Prostate gland (tissue), 2 donors: ENCODE measurements at regions not wholly inside any gene's neighbourhood (a gene's known extent, or its start where the extent isn't known, plus 50 kb on each side); places are given as distances from the start of the nearest gene placed in this dataset.

Source experiments
- DNase-seq: peaks from one replicate; pipeline ENCODE4 v3.0.0-alpha.2; 2019; ENCODE audit warnings: low spot score
- H3K27ac ChIP-seq, 2 donors: fragments of 200-600 bp; sonication (generic); 2 replicates each; pipeline ENCODE4 v1.5.1; 2017 to 2019
- H3K27me3 ChIP-seq: fragments of 200-600 bp; sonication (generic); replicated peaks from 2 replicates; pipeline ENCODE4 v1.5.1; 2019; ENCODE audit not compliant: insufficient read depth
- H3K36me3 ChIP-seq, 2 donors: fragments of 200-600 bp; sonication (generic); 1 replicate in 1 of 2; 2 replicates in 1 of 2; pipeline versions ENCODE4 v1.5.1 to v1.8.1; 2017 to 2019
- H3K4me1 ChIP-seq: fragments of 200-600 bp; sonication (generic); replicated peaks from 2 replicates; pipeline ENCODE4 v1.5.1; 2019
- H3K4me3 ChIP-seq, 2 donors: fragments of 200-600 bp; sonication (generic); 2 replicates each; pipeline ENCODE4 v1.5.1; 2017 to 2019
- H3K9me3 ChIP-seq: fragments of 200-600 bp; sonication (generic); 2 replicates; pipeline ENCODE4 v1.5.1; 2017
- POLR2A ChIP-seq: fragments of 450-650 bp; IDR thresholded peaks from one replicate; pipeline ENCODE4 v1.6.1; 2016; ENCODE audit warnings: antibody characterized with exemption, mild to moderate bottlenecking
- POLR2AphosphoS5 ChIP-seq: sonication (generic); formaldehyde crosslinking; IDR thresholded peaks from one replicate; pipeline ENCODE4 v1.6.1; 2017; ENCODE audit warnings: antibody characterized with exemption
- WGBS: methylation state at CpG from one replicate; pipeline ENCODE4 v1.1.5; 2018; 5-methylcytosine and 5-hydroxymethylcytosine counted together
- intact Hi-C: fragments of 100-400 bp; cut with DNase I; formaldehyde crosslinking; loops from one replicate; pipeline ENCODE4 v1.14.2; 2022
- TF ChIP-seq, protein P1 (sequence below), 4 experiments: fragments of 200-600 bp in 2 of 4; fragments of 450-650 bp in 2 of 4; sonication (generic) in 2 of 4; IDR thresholded peaks; 1 replicate in 3 of 4; 2 replicates in 1 of 4; pipeline ENCODE4 v1.5.1; 2016 to 2019; ENCODE audit warnings: antibody characterized with exemption in 4 of 4, mild to moderate bottlenecking in 2 of 4, moderate library complexity in 2 of 4

DNA sequence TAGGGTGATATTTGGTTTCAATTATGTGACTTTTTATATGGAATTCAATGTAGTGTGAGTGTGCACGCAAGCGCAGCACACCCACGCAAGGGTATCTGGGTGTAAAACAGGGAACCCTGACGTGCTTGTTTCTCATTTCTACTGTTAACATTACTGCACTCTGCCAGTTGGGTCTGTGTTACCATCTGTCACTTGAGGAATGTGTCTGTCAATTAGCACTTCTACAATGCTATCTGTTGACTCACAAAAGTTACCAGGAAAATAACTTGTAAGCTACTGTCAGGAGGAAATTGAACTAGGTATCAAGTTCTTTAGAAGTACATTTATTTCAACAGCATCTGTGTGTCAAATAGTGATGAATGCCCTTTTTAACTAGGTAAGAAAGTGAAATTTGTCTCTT is 695.5 kb upstream of the LRFN5 start:
- Histone ChIP-seq H3K27me3 (no peaks in the 10 kb centered on the region), H3K27ac (no peak overlapping the region), H3K4me1 (no peaks in the 10 kb centered on the region), H3K36me3 (no peaks in the 10 kb centered on the region), H3K4me3 (no peak overlapping the region), H3K9me3 (no peaks in the 10 kb centered on the region)
- DNase-seq = no peak
- intact Hi-C loops = no loop called here
- 88% methylated on average over 4 of the region's 4 CpGs for WGBS
- TF ChIP-seq POLR2AphosphoS5 = no peak
- no peak for TF ChIP-seq POLR2A
- TF ChIP-seq, protein P1, sequence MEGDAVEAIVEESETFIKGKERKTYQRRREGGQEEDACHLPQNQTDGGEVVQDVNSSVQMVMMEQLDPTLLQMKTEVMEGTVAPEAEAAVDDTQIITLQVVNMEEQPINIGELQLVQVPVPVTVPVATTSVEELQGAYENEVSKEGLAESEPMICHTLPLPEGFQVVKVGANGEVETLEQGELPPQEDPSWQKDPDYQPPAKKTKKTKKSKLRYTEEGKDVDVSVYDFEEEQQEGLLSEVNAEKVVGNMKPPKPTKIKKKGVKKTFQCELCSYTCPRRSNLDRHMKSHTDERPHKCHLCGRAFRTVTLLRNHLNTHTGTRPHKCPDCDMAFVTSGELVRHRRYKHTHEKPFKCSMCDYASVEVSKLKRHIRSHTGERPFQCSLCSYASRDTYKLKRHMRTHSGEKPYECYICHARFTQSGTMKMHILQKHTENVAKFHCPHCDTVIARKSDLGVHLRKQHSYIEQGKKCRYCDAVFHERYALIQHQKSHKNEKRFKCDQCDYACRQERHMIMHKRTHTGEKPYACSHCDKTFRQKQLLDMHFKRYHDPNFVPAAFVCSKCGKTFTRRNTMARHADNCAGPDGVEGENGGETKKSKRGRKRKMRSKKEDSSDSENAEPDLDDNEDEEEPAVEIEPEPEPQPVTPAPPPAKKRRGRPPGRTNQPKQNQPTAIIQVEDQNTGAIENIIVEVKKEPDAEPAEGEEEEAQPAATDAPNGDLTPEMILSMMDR (IDR thresholded peaks at IDR 0.05) = no peak

DNA sequence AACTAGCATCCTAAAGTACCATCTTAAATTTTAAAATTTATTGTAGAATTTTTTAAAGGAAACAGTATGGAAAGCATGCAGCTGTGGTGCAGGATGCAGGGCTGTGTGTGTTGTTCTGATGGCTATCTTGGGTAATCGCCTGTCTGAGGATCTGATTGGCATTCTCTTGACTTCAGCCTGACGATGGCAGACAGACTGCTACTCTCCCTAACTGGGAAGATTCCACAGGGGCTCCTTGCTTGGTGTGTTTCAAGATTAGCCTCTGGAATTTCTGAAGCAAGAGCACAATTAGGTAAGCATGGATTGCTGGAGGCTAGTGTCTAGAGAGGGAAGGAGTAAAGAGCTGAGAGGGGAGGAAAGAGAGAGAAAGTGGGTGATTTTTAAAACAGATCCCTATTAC is 696.8 kb upstream of the LRFN5 start:
- no peaks in the 10 kb centered on the region for H3K36me3 ChIP-seq
- no peak for DNase-seq
- WGBS = 6% methylated on average over 2 of the region's 2 CpGs
- H3K4me1 ChIP-seq = no peaks in the 10 kb centered on the region
- H3K27ac ChIP-seq = no peak overlapping the region
- no peaks in the 10 kb centered on the region for H3K9me3 ChIP-seq
- no peaks in the 10 kb centered on the region for H3K27me3 ChIP-seq
- no peak for TF ChIP-seq POLR2AphosphoS5
- TF ChIP-seq, protein P1 (IDR thresholded peaks at IDR 0.05) = no peak
- no peak for TF ChIP-seq POLR2A
- H3K4me3 ChIP-seq = no peak overlapping the region
- intact Hi-C loops = no loop called here

DNA sequence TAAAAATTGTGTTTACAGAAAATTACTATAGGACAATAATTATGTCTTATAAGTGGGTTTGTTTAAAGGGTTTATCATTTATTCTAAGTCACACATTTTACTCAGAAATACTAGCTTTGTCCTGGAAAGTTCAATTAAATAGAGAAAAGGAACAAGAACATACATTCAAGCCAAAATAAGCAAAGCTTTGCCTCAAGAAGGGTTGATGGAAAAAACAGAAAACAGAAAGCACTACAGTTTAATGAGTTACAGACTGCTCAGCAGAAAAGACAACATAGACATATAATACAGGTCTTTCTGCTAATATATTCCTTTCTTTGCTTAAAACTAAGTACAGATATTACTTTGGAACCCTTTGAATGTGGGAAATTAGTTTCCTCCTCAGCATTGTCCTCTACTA is 703.0 kb upstream of the LRFN5 start:
- TF ChIP-seq POLR2AphosphoS5 = no peak
- no peak for TF ChIP-seq POLR2A
- TF ChIP-seq, protein P1 (IDR thresholded peaks at IDR 0.05) = no peak
- no peaks in the 10 kb centered on the region for H3K9me3 ChIP-seq
- H3K4me1 ChIP-seq = no peaks in the 10 kb centered on the region
- H3K36me3 ChIP-seq = no peaks in the 10 kb centered on the region
- H3K27ac ChIP-seq = no peak overlapping the region
- no peak overlapping the region for H3K4me3 ChIP-seq
- DNase-seq = no peak
- H3K27me3 ChIP-seq = no peaks in the 10 kb centered on the region
- intact Hi-C loops = no loop called here

GRCh38 chr14:40899435-40899834 is 707.2 kb upstream of the LRFN5 start:
- Histone ChIP-seq H3K36me3 (no peaks in the 10 kb centered on the region), H3K4me3 (no peak overlapping the region), H3K27ac (no peak overlapping the region), H3K9me3 (no peaks in the 10 kb centered on the region), H3K4me1 (no peaks in the 10 kb centered on the region), H3K27me3 (no peaks in the 10 kb centered on the region)
- DNase-seq = no peak
- WGBS = 35% methylated on average over 2 of the region's 2 CpGs
- intact Hi-C loops = no loop called here
- TF ChIP-seq, protein P1 (IDR thresholded peaks at IDR 0.05) = no peak
- TF ChIP-seq POLR2AphosphoS5 (no peak), POLR2A (no peak)

DNA sequence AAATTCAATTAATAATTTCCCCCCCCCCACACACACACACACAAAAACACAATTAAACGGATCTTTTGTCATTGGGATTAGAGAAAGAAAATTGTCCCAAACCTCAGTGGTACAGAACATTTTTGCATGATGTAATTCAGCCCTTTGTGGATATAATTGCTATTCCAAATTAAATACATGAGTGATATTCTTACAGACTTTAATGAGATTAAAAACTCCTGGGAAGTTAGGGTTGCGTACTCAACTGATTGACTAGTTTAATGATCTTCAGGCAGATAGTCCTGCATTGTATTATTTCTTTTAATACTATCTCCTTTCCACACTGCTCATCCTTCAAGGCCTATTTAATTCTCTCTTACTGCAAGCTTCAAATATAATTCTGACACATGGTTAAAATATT is 711.8 kb upstream of the LRFN5 start:
- no peaks in the 10 kb centered on the region for H3K36me3 ChIP-seq
- WGBS = 91% methylated on average over 2 of the region's 2 CpGs
- no peaks in the 10 kb centered on the region for H3K4me1 ChIP-seq
- no peaks in the 10 kb centered on the region for H3K9me3 ChIP-seq
- H3K27me3 ChIP-seq = no peaks in the 10 kb centered on the region
- TF ChIP-seq POLR2A = no peak
- TF ChIP-seq, protein P1 (IDR thresholded peaks at IDR 0.05) = no peak
- no peak for TF ChIP-seq POLR2AphosphoS5
- intact Hi-C loops = no loop called here
- DNase-seq = no peak
- H3K27ac ChIP-seq = no peak overlapping the region
- no peak overlapping the region for H3K4me3 ChIP-seq
